ENCODE measurements at regions not wholly inside any gene's neighbourhood (a gene's known extent, or its start where the extent isn't known, plus 50 kb on each side); places are given as distances from the start of the nearest gene placed in this dataset.

GRCh38 chr5:135657536-135658305 lies 78.9 kb upstream of the CXCL14 start:
- no peak for DNase-seq

- DNase-seq: peak; percentile 69
These were observed 76.7 kb upstream of the CXCL14 start for GRCh38 chr5:135655468-135655815.

GRCh38 chr5:135654761-135655467 lies 76.1 kb upstream of the CXCL14 start:
- DNase-seq: peak; percentile 75

- DNase-seq: no peak
These were observed 72.4 kb upstream of the CXCL14 start for GRCh38 chr5:135651156-135651555.

GRCh38 chr5:135650081-135650480 lies 71.3 kb upstream of the CXCL14 start:
- DNase-seq: no peak

GRCh38 chr5:135649435-135649834 lies 70.6 kb upstream of the CXCL14 start:
- DNase-seq: no peak

- DNase-seq: no peak
These were observed 69.3 kb upstream of the CXCL14 start for GRCh38 chr5:135648116-135648515.

- DNase-seq: no peak
These were observed 66.8 kb upstream of the CXCL14 start for GRCh38 chr5:135645336-135646180.

- DNase-seq: no peak
These were observed 66.0 kb upstream of the CXCL14 start for GRCh38 chr5:135644816-135645215.

- DNase-seq: no peak
These were observed 65.3 kb upstream of the CXCL14 start for GRCh38 chr5:135643881-135644766.

GRCh38 chr5:135642934-135643333 lies 64.1 kb upstream of the CXCL14 start:
- no peak for DNase-seq

GRCh38 chr5:135642488-135642870 lies 63.7 kb upstream of the CXCL14 start:
- DNase-seq: no peak

- no peak for DNase-seq
These were observed 63.1 kb upstream of the CXCL14 start for GRCh38 chr5:135641734-135642487.

- no peak for DNase-seq
These were observed 62.5 kb upstream of the CXCL14 start for GRCh38 chr5:135641319-135641718.

- no peak for DNase-seq
These were observed 56.7 kb upstream of the CXCL14 start for GRCh38 chr5:135635451-135635850.

GRCh38 chr5:135632798-135633197 lies 54.0 kb upstream of the CXCL14 start:
- DNase-seq: no peak

GRCh38 chr5:135631391-135631790 lies 52.6 kb upstream of the CXCL14 start:
- no peak for DNase-seq

GRCh38 chr5:135629666-135630065 lies 50.9 kb upstream of the CXCL14 start:
- no peak for DNase-seq

- DNase-seq: no peak
These were observed 50.2 kb upstream of the CXCL14 start for GRCh38 chr5:135628771-135629563.

Data from right forelimb (tissue), 1 donor.